Epithelial cell of esophagus (primary cell): ENCODE measurements at regions not wholly inside any gene's neighbourhood (a gene's known extent, or its start where the extent isn't known, plus 50 kb on each side); places are given as distances from the start of the nearest gene placed in this dataset.

Experiments
- DNase-seq: peaks from one replicate; pipeline ENCODE4 v3.0.0; 2010; ENCODE audit warnings: low read depth
- H3K4me3 ChIP-seq: 2 replicates; pipeline ENCODE4 v1.5.1; 2011; ENCODE audit warnings: mild to moderate bottlenecking, low read length, control low read depth
- TF ChIP-seq, protein P1 (sequence below): IDR thresholded peaks from 2 replicates; pipeline ENCODE4 v1.5.1; 2011; ENCODE audit warnings: low read depth, mild to moderate bottlenecking, low read length, control low read depth, inconsistent platforms; ENCODE audit not compliant: insufficient read depth; ENCODE audit errors: missing control alignments

DNA sequence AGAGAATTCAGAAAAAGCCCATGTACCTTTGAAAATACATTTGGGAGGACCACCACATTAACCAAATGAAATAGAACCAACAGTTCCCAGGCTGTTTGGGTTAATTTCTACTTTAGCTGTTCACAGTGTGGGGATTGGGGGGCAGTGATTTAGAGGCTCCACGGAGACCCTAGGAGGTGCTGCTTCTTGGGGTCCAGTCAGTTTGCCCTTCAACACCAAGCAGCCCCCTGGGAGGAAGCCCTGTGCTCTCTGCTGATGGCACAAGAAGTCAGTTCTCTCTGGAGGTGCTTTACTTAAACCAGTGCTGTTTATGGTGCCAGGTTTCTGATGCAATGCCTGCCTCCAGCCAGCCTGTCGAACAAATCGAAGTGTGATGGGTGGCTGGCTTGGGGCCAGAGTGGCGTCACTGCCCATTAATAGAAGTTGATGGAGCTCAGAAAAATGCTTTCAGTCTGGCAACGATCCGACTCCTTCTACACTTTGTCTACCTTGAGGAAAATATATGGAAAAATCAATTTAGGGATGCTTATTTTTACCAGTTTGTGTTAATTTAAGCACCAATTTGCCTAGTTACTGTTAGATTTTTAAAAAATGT, 134.0 kb downstream of the SNX18 start:
- H3K4me3 ChIP-seq = no peak overlapping the region
- TF ChIP-seq, protein P1, sequence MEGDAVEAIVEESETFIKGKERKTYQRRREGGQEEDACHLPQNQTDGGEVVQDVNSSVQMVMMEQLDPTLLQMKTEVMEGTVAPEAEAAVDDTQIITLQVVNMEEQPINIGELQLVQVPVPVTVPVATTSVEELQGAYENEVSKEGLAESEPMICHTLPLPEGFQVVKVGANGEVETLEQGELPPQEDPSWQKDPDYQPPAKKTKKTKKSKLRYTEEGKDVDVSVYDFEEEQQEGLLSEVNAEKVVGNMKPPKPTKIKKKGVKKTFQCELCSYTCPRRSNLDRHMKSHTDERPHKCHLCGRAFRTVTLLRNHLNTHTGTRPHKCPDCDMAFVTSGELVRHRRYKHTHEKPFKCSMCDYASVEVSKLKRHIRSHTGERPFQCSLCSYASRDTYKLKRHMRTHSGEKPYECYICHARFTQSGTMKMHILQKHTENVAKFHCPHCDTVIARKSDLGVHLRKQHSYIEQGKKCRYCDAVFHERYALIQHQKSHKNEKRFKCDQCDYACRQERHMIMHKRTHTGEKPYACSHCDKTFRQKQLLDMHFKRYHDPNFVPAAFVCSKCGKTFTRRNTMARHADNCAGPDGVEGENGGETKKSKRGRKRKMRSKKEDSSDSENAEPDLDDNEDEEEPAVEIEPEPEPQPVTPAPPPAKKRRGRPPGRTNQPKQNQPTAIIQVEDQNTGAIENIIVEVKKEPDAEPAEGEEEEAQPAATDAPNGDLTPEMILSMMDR = no peak
- peak; percentile 97 for DNase-seq

DNA sequence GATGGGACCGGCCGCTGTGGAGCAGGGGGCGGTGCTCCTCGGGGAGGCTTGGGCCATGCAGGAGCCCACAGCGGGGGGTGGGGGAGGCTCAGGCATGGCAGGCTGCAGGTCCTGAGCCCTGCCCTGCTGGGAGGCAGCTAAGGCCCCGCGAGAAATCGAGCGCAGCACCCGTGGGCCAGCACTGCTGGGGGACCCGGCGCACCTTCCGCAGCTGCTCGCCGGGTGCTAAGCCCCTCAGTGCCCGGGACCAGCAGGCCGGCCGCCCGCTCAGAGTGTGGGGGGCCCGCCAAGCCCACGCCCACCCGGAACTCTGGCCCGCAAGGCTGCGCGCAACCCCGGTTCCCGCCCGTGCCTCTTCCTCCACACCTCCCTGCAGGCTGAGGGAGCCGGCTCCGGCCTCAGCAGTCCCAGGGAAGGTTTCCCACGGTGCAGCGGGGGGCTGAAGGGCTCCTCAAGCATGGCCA, 131.5 kb downstream of the SNX18 start:
- TF ChIP-seq, protein P1 = no peak
- no peak overlapping the region for H3K4me3 ChIP-seq
- DNase-seq = no peak

DNA sequence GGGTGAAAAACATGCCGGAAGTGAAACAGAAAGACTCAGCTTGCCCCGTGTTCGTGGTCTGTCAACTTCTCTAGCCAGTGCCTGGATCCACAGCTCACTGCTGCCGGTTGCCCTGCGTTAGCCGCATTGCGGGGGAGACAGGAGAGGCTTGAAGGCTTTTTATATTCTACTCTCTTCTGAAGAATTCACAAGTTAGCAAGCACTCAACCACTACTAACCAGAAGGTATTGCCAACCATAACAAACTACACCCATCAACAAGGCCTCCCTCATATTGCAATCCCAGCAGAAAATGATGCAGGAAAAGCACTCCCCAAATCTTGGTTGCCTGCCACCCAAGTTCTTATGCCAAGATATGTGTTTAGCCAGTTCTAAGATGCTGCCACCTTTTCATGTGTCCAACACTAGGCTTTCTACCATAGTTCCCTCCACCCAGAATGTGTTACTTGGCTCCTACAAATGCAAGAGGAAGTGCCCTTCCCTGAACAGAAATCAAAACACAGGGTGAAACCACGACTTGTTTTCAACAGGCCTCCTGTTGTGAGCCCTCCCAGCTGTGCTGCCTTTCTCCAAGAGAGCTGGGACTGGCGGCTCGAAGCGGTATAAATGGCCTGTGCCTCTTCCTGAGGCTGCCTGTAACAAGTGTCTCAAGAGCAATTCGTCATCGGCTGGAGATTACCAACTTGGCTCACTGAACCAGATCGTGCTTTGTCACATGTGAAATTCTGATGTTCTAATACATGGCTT, 129.0 kb downstream of the SNX18 start:
- TF ChIP-seq, protein P1 = no peak
- H3K4me3 ChIP-seq = no peak overlapping the region
- peak; percentile 65 for DNase-seq

DNA sequence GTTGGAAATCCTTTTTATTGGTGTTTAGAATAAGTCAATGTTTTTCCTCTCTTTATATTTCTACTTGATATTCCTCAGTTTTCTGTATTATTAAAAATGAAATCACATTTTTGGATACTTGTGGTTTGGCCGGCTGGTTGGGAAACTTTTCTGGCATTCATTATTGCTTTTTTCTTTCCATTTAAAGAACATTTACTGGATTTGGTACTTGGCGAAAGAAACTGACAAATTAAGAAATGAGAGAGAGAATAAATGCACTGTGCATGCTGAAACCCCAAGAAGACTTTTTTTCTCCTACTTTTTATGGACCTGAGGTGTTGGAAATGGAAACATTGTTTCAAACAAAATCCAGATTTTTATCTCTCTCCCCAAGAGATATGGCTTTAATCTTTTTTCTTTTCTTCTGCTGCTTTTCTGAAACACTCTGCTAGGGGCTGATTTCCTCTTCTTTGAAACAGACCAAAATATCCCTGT, 128.4 kb downstream of the SNX18 start:
- no peak overlapping the region for H3K4me3 ChIP-seq
- TF ChIP-seq, protein P1 = no peak
- no peak for DNase-seq

DNA sequence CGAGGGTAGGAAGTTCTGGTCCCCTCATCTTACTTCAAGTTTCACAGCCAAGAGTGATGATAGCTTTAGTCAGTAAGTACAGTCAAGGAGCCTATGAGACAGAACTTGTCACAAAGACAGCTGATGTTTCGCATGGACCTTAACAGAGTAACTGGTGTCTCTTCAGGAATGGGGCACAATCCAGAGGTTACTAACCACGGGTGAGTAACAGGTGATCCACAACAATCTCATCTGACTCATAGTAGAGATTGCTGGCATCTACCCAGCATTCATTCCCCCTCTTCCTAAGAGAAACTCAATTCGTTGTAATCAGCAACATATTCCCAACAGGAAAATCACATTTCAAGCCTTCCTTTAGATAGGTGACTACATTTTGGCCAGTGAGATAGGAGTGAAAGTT, 126.7 kb downstream of the SNX18 start:
- no peak overlapping the region for H3K4me3 ChIP-seq
- DNase-seq = peak; percentile 96
- TF ChIP-seq, protein P1 = no peak

DNA sequence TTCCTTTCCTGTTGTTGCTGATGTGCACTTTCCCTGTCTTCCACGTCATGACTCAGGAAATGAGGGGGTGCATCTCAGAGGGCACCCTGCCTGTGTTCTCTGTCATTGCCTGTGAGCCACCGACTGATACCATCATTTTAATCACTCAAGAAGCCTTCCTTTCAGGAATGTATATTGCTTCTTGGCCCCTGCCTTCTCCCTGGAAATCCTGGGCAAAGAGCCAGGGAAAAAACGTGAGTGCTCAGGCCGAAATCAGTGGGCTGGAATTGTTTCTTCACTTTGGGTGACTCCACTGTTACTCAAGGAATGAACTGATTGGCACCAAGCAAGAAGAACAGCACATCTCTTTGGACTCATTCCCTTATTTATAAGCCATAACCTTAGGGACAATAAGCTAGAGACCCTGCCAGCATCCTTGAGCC, 126.1 kb downstream of the SNX18 start:
- peak; percentile 96 for DNase-seq
- no peak overlapping the region for H3K4me3 ChIP-seq
- TF ChIP-seq, protein P1 = no peak
